OCI-LY7 (cell line): ENCODE measurements at regions not wholly inside any gene's neighbourhood (a gene's known extent, or its start where the extent isn't known, plus 50 kb on each side); places are given as distances from the start of the nearest gene placed in this dataset.

Source experiments
- BruUV-seq: library from RNA; stranded (reverse); fragments of 400-500 nt; replicated peaks from 2 replicates; lab custom pipeline; 2021; lab: Mats Ljungman, UMichigan
- CTCF ChIA-PET: fragments of 300-600 bp; sonication (Branson Sonifier 250); formaldehyde crosslinking; loops from one replicate; lab custom pipeline; 2022; ENCODE audit warnings: antibody characterized with exemption; ENCODE audit not compliant: unreplicated experiment; lab: Charles Lee
- POLR2A ChIA-PET: fragments of 300-600 bp; sonication (Branson Sonifier 250); formaldehyde crosslinking; loops from one replicate; lab custom pipeline; 2022; ENCODE audit warnings: antibody characterized with exemption; lab: Charles Lee
- DNase-seq: peaks from one replicate; pipeline ENCODE4 v3.0.0-alpha.2; 2015; ENCODE audit warnings: low spot score
- H2AFZ ChIP-seq: fragments of 200-600 bp; sonication (generic), shearing (Covaris generic); 2 replicates; pipeline ENCODE4 v1.6.1; 2014; ENCODE audit warnings: mild to moderate bottlenecking, antibody characterized with exemption, low read length, moderate library complexity
- H3K27ac ChIP-seq: fragments of 200-600 bp; sonication (generic); 2 replicates; pipeline ENCODE4 v1.5.1; 2014; ENCODE audit warnings: mixed run types, low read depth, mild to moderate bottlenecking, moderate library complexity, low read length, inconsistent platforms; ENCODE audit not compliant: poor library complexity, severe bottlenecking
- H3K36me3 ChIP-seq: fragments of 200-600 bp; sonication (generic); 2 replicates; pipeline ENCODE4 v1.6.1; 2014; ENCODE audit warnings: mild to moderate bottlenecking, antibody characterized with exemption, low read length, moderate library complexity, mixed read lengths; ENCODE audit not compliant: insufficient read depth
- H3K4me1 ChIP-seq: fragments of 200-600 bp; sonication (generic); 2 replicates; pipeline ENCODE4 v1.5.1; 2014; ENCODE audit warnings: mild to moderate bottlenecking, low read length; ENCODE audit not compliant: insufficient read depth, poor library complexity, severe bottlenecking
- H3K4me2 ChIP-seq: fragments of 200-600 bp; sonication (generic); 2 replicates; pipeline ENCODE4 v1.6.1; 2014; ENCODE audit warnings: mild to moderate bottlenecking, low read length
- H3K4me3 ChIP-seq: fragments of 200-600 bp; sonication (generic); 2 replicates; pipeline ENCODE4 v1.5.1; 2014; ENCODE audit warnings: mild to moderate bottlenecking, low read depth, low read length; ENCODE audit not compliant: poor library complexity, severe bottlenecking
- H3K79me2 ChIP-seq: fragments of 200-600 bp; sonication (generic); 2 replicates; pipeline ENCODE4 v1.6.1; 2016; ENCODE audit warnings: low read depth, mild to moderate bottlenecking, low read length, moderate library complexity, mixed read lengths; ENCODE audit not compliant: insufficient read depth
- H3K9me2 ChIP-seq: fragments of 200-600 bp; sonication (generic); 2 replicates; pipeline ENCODE4 v1.6.1; 2016; ENCODE audit warnings: mild to moderate bottlenecking, low read length, mixed read lengths; ENCODE audit not compliant: insufficient read depth
- H3K9me3 ChIP-seq: fragments of 200-600 bp; sonication (generic); 2 replicates; pipeline ENCODE4 v1.6.1; 2014; ENCODE audit warnings: mild to moderate bottlenecking, mixed run types, low read length, mixed read lengths
- H4K20me1 ChIP-seq: fragments of 200-600 bp; sonication (generic); 2 replicates; pipeline ENCODE4 v1.6.1; 2014; ENCODE audit warnings: mild to moderate bottlenecking, antibody characterized with exemption, low read length, moderate library complexity, mixed read lengths; ENCODE audit not compliant: insufficient read depth
- EZH2phosphoT487 ChIP-seq: fragments of 200-600 bp; sonication (generic); IDR thresholded peaks from 2 replicates; pipeline ENCODE4 v1.6.1; 2018; ENCODE audit warnings: low read depth, borderline replicate concordance, mild to moderate bottlenecking, mixed run types, antibody characterized with exemption, low read length, moderate library complexity, mixed read lengths
- intact Hi-C: fragments of 100-400 bp; cut with micrococcal nuclease; formaldehyde crosslinking; loops from one replicate; pipeline ENCODE4 v1.10.0; 2022; ENCODE audit not compliant: unreplicated experiment
- TF ChIP-seq, protein P1 (sequence below): fragments of 200-600 bp; sonication (generic); conservative IDR thresholded peaks from 2 replicates; pipeline ENCODE4 v1.5.1; 2014; ENCODE audit warnings: mild to moderate bottlenecking, antibody characterized with exemption, low read length, moderate library complexity, mixed read lengths

DNA sequence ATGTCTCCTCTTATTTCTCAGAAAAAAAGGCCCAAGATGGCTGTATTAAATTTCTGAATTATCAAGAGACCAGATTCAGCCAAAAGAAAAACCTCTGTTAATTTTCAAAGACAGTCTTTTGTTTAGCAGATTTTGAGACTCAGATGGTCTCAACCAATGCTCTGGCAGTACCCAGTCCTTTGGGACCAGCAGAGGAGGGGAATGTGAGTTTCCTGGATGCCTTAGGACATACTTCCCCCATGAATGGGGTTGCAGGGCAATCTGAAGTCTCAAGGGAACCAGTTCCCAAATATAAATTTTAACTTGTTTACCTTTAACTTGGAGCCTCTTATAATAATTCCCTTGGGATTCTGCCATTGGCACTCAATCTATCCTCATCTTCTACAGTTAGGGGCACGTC, 107.8 kb upstream of the ZNF521 start:
- intact Hi-C loops, result loop anchor here (10.0 kb wide), 1 partner anchor 375 kb away; no protein-coding TSS in a partner anchor
- Histone ChIP-seq H3K27ac (no peak overlapping the region), H3K4me1 (no peaks in the 10 kb centered on the region), H3K9me3 (no peaks in the 10 kb centered on the region), H3K79me2 (no peaks in the 10 kb centered on the region), H3K4me2 (no peak overlapping the region), H4K20me1 (no peaks in the 10 kb centered on the region), H3K36me3 (no peaks in the 10 kb centered on the region), H2AFZ (no peak overlapping the region), H3K9me2 (no peaks in the 10 kb centered on the region), H3K4me3 (no peak overlapping the region)
- CTCF ChIA-PET, result no interaction called here
- no peak for DNase-seq
- TF ChIP-seq EZH2phosphoT487, result no peak
- TF ChIP-seq, protein P1, sequence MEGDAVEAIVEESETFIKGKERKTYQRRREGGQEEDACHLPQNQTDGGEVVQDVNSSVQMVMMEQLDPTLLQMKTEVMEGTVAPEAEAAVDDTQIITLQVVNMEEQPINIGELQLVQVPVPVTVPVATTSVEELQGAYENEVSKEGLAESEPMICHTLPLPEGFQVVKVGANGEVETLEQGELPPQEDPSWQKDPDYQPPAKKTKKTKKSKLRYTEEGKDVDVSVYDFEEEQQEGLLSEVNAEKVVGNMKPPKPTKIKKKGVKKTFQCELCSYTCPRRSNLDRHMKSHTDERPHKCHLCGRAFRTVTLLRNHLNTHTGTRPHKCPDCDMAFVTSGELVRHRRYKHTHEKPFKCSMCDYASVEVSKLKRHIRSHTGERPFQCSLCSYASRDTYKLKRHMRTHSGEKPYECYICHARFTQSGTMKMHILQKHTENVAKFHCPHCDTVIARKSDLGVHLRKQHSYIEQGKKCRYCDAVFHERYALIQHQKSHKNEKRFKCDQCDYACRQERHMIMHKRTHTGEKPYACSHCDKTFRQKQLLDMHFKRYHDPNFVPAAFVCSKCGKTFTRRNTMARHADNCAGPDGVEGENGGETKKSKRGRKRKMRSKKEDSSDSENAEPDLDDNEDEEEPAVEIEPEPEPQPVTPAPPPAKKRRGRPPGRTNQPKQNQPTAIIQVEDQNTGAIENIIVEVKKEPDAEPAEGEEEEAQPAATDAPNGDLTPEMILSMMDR, result no peak
- POLR2A ChIA-PET, result no interaction called here
- no TSS peak for BruUV-seq

DNA sequence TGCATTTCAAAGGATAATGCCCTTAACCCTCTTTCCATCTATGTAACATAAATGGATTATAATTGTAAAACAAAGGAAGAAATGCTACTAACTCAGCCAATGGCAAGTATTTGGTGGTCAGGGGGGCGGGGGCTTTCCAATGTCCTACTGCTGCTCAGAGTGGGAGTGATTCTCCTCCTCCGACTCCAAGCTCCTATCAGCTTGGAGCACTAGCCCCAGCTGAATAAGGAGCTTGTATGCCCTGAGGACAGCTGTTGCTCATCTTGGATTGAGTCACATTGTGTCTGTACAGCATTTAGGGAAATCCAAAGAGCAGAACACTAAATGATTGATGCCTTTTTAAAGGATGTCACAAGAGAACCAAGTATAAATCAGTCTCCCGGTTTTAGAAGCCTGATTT, 105.6 kb upstream of the ZNF521 start:
- intact Hi-C loops, result loop anchor here (10.0 kb wide), 1 partner anchor 377 kb away; no protein-coding TSS in a partner anchor
- Histone ChIP-seq H3K4me3 (no peak overlapping the region), H3K9me3 (no peaks in the 10 kb centered on the region), H3K79me2 (no peaks in the 10 kb centered on the region), H3K36me3 (no peaks in the 10 kb centered on the region), H3K4me1 (no peaks in the 10 kb centered on the region), H2AFZ (no peak overlapping the region), H3K27ac (no peak overlapping the region), H3K9me2 (no peaks in the 10 kb centered on the region), H3K4me2 (no peak overlapping the region), H4K20me1 (no peaks in the 10 kb centered on the region)
- BruUV-seq, result no TSS peak
- TF ChIP-seq, protein P1, result no peak
- TF ChIP-seq EZH2phosphoT487, result no peak
- DNase-seq, result no peak
- CTCF ChIA-PET, result no interaction called here
- POLR2A ChIA-PET, result no interaction called here

DNA sequence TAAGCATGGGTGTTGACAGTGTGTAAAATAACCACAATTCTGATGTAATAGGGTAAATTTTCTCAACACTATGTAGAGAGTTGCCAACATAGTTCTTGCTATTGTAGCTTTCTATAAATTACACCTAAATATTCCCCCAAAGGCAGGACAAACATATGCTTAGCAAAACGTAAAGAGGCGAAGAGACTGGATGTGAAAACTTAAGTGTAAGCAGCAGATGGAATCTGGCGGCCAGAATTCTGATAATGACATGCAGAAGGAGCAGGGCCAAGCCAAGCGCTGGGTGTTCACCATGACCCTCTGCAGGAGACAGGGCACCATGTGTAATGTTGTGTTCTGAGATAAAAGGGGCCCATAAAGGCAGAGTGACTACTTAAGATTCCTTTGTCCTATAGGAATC, 105.2 kb upstream of the ZNF521 start:
- no TSS peak for BruUV-seq
- CTCF ChIA-PET, result no interaction called here
- POLR2A ChIA-PET, result no interaction called here
- Histone ChIP-seq H3K27ac (no peak overlapping the region), H3K79me2 (no peaks in the 10 kb centered on the region), H4K20me1 (no peaks in the 10 kb centered on the region), H3K9me3 (no peaks in the 10 kb centered on the region), H2AFZ (no peak overlapping the region), H3K36me3 (no peaks in the 10 kb centered on the region), H3K4me3 (no peak overlapping the region), H3K4me2 (no peak overlapping the region), H3K4me1 (no peaks in the 10 kb centered on the region), H3K9me2 (no peaks in the 10 kb centered on the region)
- no peak for TF ChIP-seq EZH2phosphoT487
- TF ChIP-seq, protein P1, result no peak
- no peak for DNase-seq
- intact Hi-C loops, result loop anchor here (10.0 kb wide), 1 partner anchor 378 kb away; no protein-coding TSS in a partner anchor
